Endothelial cell of umbilical vein (primary cell): ENCODE measurements at regions not wholly inside any gene's neighbourhood (a gene's known extent, or its start where the extent isn't known, plus 50 kb on each side); places are given as distances from the start of the nearest gene placed in this dataset.

Source experiments
- BruUV-seq: library from RNA; stranded (reverse); fragments of 400-500 nt; replicated peaks from 2 replicates; lab custom pipeline; 2021; lab: Mats Ljungman, UMichigan
- CTCF ChIA-PET: fragments of 300-600, 350-600 bp; sonication (Branson Sonifier 250); formaldehyde crosslinking; loops from one replicate; lab custom pipeline; 2021; ENCODE audit warnings: antibody characterized with exemption, inconsistent platforms; lab: Charles Lee
- POLR2A ChIA-PET: fragments of 300-600, 350-600 bp; sonication (Branson Sonifier 250); formaldehyde crosslinking; loops from one replicate; lab custom pipeline; 2021; ENCODE audit warnings: antibody characterized with exemption, inconsistent platforms; lab: Charles Lee
- DNase-seq: peaks from one replicate; pipeline ENCODE4 v3.0.0-alpha.2; 2011; ENCODE audit warnings: low read depth, low spot score
- FAIRE-seq: peaks from 2 replicates; lab custom pipeline; 2011; peaks lifted over from hg19 to GRCh38; lab: Jason Lieb, UNC
- H2AFZ ChIP-seq: 2 replicates; pipeline ENCODE4 v1.6.0; 2012; ENCODE audit warnings: low read depth, low read length, control low read depth, inconsistent platforms
- H3K27ac ChIP-seq: 2 replicates; pipeline ENCODE4 v1.5.1; 2011; ENCODE audit warnings: low read depth, mild to moderate bottlenecking, control low read depth, low read length, moderate library complexity; ENCODE audit not compliant: insufficient read depth
- H3K27me3 ChIP-seq, 2 experiments: 2 replicates each; pipeline versions ENCODE4 v1.6.0 to v1.6.1; 2011; ENCODE audit warnings: low read length in 2 of 2, mixed read lengths in 1 of 2; ENCODE audit not compliant: control insufficient read depth in 2 of 2, insufficient read depth in 2 of 2
- H3K36me3 ChIP-seq, 2 experiments: 2 replicates in 1 of 2; 3 replicates in 1 of 2; pipeline ENCODE4 v1.5.1; 2011; ENCODE audit warnings: low read length in 2 of 2, mild to moderate bottlenecking in 1 of 2, moderate library complexity in 1 of 2; ENCODE audit not compliant: control insufficient read depth in 2 of 2, insufficient read depth in 2 of 2; ENCODE audit errors: extremely low read depth in 1 of 2
- H3K4me1 ChIP-seq: 3 replicates; pipeline ENCODE4 v1.5.1; 2011; ENCODE audit warnings: mild to moderate bottlenecking, low read length; ENCODE audit not compliant: control insufficient read depth, insufficient read depth; ENCODE audit errors: extremely low read depth
- H3K4me2 ChIP-seq: 2 replicates; pipeline ENCODE4 v1.6.1; 2011; ENCODE audit warnings: low read length, control low read depth, mixed read lengths; ENCODE audit not compliant: insufficient read depth
- H3K4me3 ChIP-seq, 3 experiments: fragments of 200-600 bp in 1 of 3; sonication (generic), shearing (Covaris generic) in 1 of 3; replicated peaks in 1 of 3; 2 replicates each; pipeline ENCODE4 v1.5.1; 2011 to 2016; ENCODE audit warnings: control low read depth in 3 of 3, low read length in 3 of 3, mild to moderate bottlenecking in 2 of 3, inconsistent platforms in 1 of 3, low read depth in 1 of 3, moderate library complexity in 1 of 3; ENCODE audit not compliant: insufficient read depth in 1 of 3
- H3K79me2 ChIP-seq: 2 replicates; pipeline ENCODE4 v1.6.0; 2012; ENCODE audit warnings: low read length, inconsistent platforms; ENCODE audit not compliant: control insufficient read depth, insufficient read depth
- H3K9ac ChIP-seq: replicated peaks from 2 replicates; pipeline ENCODE3; 2011; ENCODE audit warnings: low read length, control low read depth; ENCODE audit not compliant: insufficient read depth; ENCODE audit errors: extremely low read depth
- H3K9me1 ChIP-seq: replicated peaks from 3 replicates; pipeline ENCODE4 v1.6.0; 2011; ENCODE audit warnings: mild to moderate bottlenecking, low read length; ENCODE audit not compliant: control insufficient read depth, insufficient read depth; ENCODE audit errors: extremely low read depth
- H3K9me3 ChIP-seq: replicated peaks from 2 replicates; pipeline ENCODE4 v1.5.1; 2012; ENCODE audit warnings: low read length, inconsistent platforms; ENCODE audit not compliant: control insufficient read depth, insufficient read depth
- H4K20me1 ChIP-seq: replicated peaks from 2 replicates; pipeline ENCODE3; 2011; ENCODE audit warnings: mild to moderate bottlenecking, low read length; ENCODE audit not compliant: control insufficient read depth, insufficient read depth; ENCODE audit errors: extremely low read depth
- CTCF ChIP-seq, 2 donors: IDR thresholded peaks; 1 replicate in 1 of 2; 2 replicates in 1 of 2; pipeline ENCODE4 v1.5.1; 2011; ENCODE audit warnings: low read length in 2 of 2, mild to moderate bottlenecking in 2 of 2, moderate library complexity in 2 of 2, control low read depth in 1 of 2, inconsistent platforms in 1 of 2, low read depth in 1 of 2; ENCODE audit not compliant: insufficient read depth in 1 of 2; ENCODE audit errors: extremely low read depth in 1 of 2
- EZH2 ChIP-seq: IDR thresholded peaks from 2 replicates; pipeline ENCODE4 v1.6.1; 2012; ENCODE audit warnings: borderline replicate concordance, low read depth, mild to moderate bottlenecking, moderate library complexity, low read length, inconsistent platforms; ENCODE audit not compliant: severe bottlenecking
- FOS ChIP-seq: IDR thresholded peaks from 2 replicates; pipeline ENCODE4 v1.6.1; 2011; ENCODE audit warnings: mild to moderate bottlenecking, low read length, moderate library complexity, borderline replicate concordance; ENCODE audit not compliant: insufficient read depth
- GATA2 ChIP-seq: IDR thresholded peaks from 2 replicates; pipeline ENCODE4 v1.7.0; 2011; ENCODE audit warnings: low read depth, mild to moderate bottlenecking, moderate library complexity, mixed read lengths, low read length; ENCODE audit not compliant: insufficient read length, insufficient read depth
- JUN ChIP-seq: IDR thresholded peaks from 2 replicates; pipeline ENCODE4 v1.6.1; 2011; ENCODE audit warnings: borderline replicate concordance, low read depth; ENCODE audit not compliant: insufficient read length, insufficient read depth
- MAX ChIP-seq: IDR thresholded peaks from 2 replicates; pipeline ENCODE4 v1.6.1; 2011; ENCODE audit not compliant: insufficient read depth, insufficient read length
- MYC ChIP-seq: IDR thresholded peaks from one replicate; pipeline ENCODE4 v1.6.1; 2011; ENCODE audit warnings: mild to moderate bottlenecking, low read depth, low read length
- POLR2A ChIP-seq: IDR thresholded peaks from 2 replicates; pipeline ENCODE4 v1.6.1; 2012; ENCODE audit warnings: low read depth, mild to moderate bottlenecking, control low read depth, low read length
- POLR2AphosphoS5 ChIP-seq: IDR thresholded peaks from 2 replicates; pipeline ENCODE4 v1.6.1; 2012; ENCODE audit warnings: low read depth, mild to moderate bottlenecking, control low read depth, low read length, moderate library complexity; ENCODE audit not compliant: insufficient read depth
- dilution Hi-C: fragments of 300-500 bp; cut with MboI; formaldehyde crosslinking; loops from one replicate; pipeline ENCODE4 v1.15.0; 2019; ENCODE audit warnings: low sequenced_read_pairs; ENCODE audit not compliant: extremely low pct_ligation_motif_present
- intact Hi-C: fragments of 100-400 bp; cut with micrococcal nuclease; formaldehyde crosslinking; loops from one replicate; pipeline ENCODE4 v1.10.0; 2022

GRCh38 chr5:71859515-71859914, 140.4 kb downstream of the CARTPT start:
- Histone ChIP-seq H3K27me3 (peaks cover 25 to 43% of the 10 kb centered on the region in 2 experiments), H3K9me3 (no peaks in the 10 kb centered on the region), H2AFZ (no peak overlapping the region), H3K4me2 (no peak overlapping the region), H3K27ac (no peak overlapping the region), H4K20me1 (no peaks in the 10 kb centered on the region), H3K36me3 (no peaks in the 10 kb centered on the region), H3K9me1 (no peaks in the 10 kb centered on the region), H3K9ac (no peak overlapping the region), H3K4me3 (no peak overlapping the region), H3K79me2 (no peaks in the 10 kb centered on the region), H3K4me1 (no peaks in the 10 kb centered on the region)
- BruUV-seq: no TSS peak
- intact Hi-C loops (no loop called here), dilution Hi-C loops (no loop called here)
- ChIA-PET CTCF (no interaction called here), POLR2A (no interaction called here)
- no peak for FAIRE-seq
- TF ChIP-seq JUN (no peak), MAX (no peak), MYC (no peak), CTCF (IDR thresholded peaks at IDR 0.05; ENCODE audit: extremely low read depth in 1 of 2, insufficient read depth in 1 of 2, low read depth in 1 of 2, low read length in 2 of 2) (no peak), FOS (no peak), POLR2A (no peak), GATA2 (no peak), EZH2 (no peak), POLR2AphosphoS5 (no peak)
- no peak for DNase-seq
